HEK293T (cell line): ENCODE measurements at regions not wholly inside any gene's neighbourhood (a gene's known extent, or its start where the extent isn't known, plus 50 kb on each side); places are given as distances from the start of the nearest gene placed in this dataset.

Experiments used
- ARNT ChIP-seq: fragments of 450-650 bp; IDR thresholded peaks from 2 replicates; pipeline ENCODE4 v1.6.1; 2017; ENCODE audit warnings: mild to moderate bottlenecking
- BHLHE40 ChIP-seq: fragments of 450-650 bp; IDR thresholded peaks from 2 replicates; pipeline ENCODE4 v1.6.1; 2016; ENCODE audit warnings: mild to moderate bottlenecking, moderate library complexity, borderline replicate concordance
- CTBP1 ChIP-seq: fragments of 450-650 bp; IDR thresholded peaks from 2 replicates; pipeline ENCODE4 v1.6.1; 2016; ENCODE audit warnings: borderline replicate concordance
- ELF4 ChIP-seq: fragments of 450-650 bp; IDR thresholded peaks from 2 replicates; pipeline ENCODE4 v1.6.1; 2017; ENCODE audit warnings: antibody characterized with exemption
- FOXA1 ChIP-seq: fragments of 450-650 bp; IDR thresholded peaks from 2 replicates; pipeline ENCODE4 v1.6.1; 2016; ENCODE audit warnings: mild to moderate bottlenecking
- FOXM1 ChIP-seq: fragments of 450-650 bp; IDR thresholded peaks from 2 replicates; pipeline ENCODE4 v1.6.1; 2017; ENCODE audit warnings: mild to moderate bottlenecking, borderline replicate concordance
- HDGF ChIP-seq: fragments of 450-650 bp; IDR thresholded peaks from 2 replicates; pipeline ENCODE4 v1.6.1; 2017; ENCODE audit warnings: antibody characterized with exemption, borderline replicate concordance
- NFRKB ChIP-seq: fragments of 450-650 bp; IDR thresholded peaks from 2 replicates; pipeline ENCODE4 v1.6.1; 2016; ENCODE audit warnings: mild to moderate bottlenecking, moderate library complexity
- SP1 ChIP-seq: fragments of 450-650 bp; IDR thresholded peaks from 2 replicates; pipeline ENCODE4 v1.6.1; 2017
- SUZ12 ChIP-seq: fragments of 450-650 bp; IDR thresholded peaks from 2 replicates; pipeline ENCODE4 v1.6.1; 2016; ENCODE audit warnings: mild to moderate bottlenecking
- ZNF384 ChIP-seq: fragments of 450-650 bp; IDR thresholded peaks from 2 replicates; pipeline ENCODE4 v1.6.1; 2016

GRCh38 chr10:128751851-128752250, 625.6 kb upstream of the MKI67 start:
- TF ChIP-seq SUZ12 (no peak), FOXM1 (no peak), FOXA1 (no peak), BHLHE40 (no peak), ELF4 (no peak), CTBP1 (no peak), ARNT (no peak), ZNF384 (no peak), NFRKB (no peak), SP1 (no peak), HDGF (no peak)
